NCI-H2107 treated with DMSO at 0.1 percent for 48 hours (cell line): ENCODE measurements at regions not wholly inside any gene's neighbourhood (a gene's known extent, or its start where the extent isn't known, plus 50 kb on each side); places are given as distances from the start of the nearest gene placed in this dataset.
"Not testable (repeated sequence)": the region's sequence is repeated elsewhere in the genome, so short reads cannot be mapped to it uniquely, and the experiment has no call there.

ENCODE experiments used
- DNase-seq: peaks from one replicate; lab custom pipeline; 2025; ENCODE audit not compliant: unreplicated experiment; lab: John Stamatoyannopoulos, UW

DNA sequence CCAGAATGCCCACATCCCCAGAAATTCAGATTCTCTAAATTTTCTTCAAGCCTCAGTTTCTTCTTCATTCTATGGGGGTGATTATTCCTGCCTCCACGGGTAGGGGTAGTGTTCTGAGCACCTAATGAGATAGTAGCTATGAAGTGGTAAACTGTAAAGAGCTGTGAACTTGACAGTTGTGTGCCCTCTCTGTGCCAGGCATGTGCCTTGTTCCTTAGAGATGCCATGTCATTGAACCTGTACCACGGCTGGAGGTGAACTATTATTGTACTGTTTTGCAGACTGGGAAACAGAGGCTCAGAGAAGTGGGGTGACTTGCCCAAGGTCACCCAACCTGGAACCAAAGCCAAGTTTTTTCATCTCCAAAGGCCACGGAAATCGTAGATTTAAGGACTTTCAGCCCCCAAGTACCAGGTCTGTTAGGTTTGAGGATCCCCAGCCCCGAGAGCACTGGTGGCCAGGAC lies 67.7 kb upstream of the SIRPA start:
- no peak for DNase-seq

GRCh38 chr20:1825938-1826445 lies 69.2 kb upstream of the SIRPA start:
- DNase-seq = no peak

DNA sequence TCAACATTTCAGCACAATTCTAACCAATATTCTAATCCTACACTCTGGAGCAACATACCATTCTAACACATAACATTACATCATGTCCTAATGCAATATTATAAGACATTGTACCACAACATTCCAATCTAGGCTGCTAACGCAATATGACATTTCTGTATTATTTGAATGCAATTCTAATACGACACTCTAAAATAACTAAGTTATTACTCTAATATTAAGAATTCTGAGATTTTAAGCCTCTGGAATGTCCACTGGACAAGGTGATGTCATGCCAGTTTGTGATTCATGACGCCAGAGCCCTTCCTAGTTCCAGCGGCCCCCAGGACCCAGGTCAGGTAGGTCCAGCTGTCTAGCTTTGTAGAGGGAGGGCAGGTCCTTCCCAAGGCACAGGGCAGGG lies 69.7 kb upstream of the SIRPA start:
- DNase-seq = no peak

GRCh38 chr20:1824834-1825233 lies 70.4 kb upstream of the SIRPA start:
- no peak for DNase-seq

DNA sequence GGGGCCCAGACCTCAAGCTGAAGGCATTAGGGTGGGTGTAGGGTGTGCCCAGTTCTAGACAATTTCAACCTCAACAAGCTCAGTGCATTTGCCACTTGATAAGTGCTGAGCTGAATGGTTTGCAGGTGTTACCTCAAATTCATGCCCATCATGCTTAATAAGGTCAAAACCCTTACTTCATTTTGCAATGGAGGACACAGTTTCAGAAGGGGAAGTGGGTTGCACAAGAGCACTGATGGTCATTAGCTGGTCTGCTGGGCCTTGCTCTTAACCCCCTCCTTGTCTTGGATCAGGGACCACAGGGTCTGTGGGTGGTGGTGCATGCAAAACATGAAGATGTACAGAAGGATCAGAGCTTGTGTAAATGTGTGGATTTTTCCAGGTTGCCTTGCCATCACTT lies 71.0 kb upstream of the SIRPA start:
- no peak for DNase-seq

GRCh38 chr20:1823450-1823844 lies 71.8 kb upstream of the SIRPA start:
- no peak for DNase-seq

GRCh38 chr20:1822564-1823449 lies 72.4 kb upstream of the SIRPA start:
- no peak for DNase-seq

- DNase-seq = no peak
These were observed 74.8 kb upstream of the SIRPA start for GRCh38 chr20:1820138-1821079.

DNA sequence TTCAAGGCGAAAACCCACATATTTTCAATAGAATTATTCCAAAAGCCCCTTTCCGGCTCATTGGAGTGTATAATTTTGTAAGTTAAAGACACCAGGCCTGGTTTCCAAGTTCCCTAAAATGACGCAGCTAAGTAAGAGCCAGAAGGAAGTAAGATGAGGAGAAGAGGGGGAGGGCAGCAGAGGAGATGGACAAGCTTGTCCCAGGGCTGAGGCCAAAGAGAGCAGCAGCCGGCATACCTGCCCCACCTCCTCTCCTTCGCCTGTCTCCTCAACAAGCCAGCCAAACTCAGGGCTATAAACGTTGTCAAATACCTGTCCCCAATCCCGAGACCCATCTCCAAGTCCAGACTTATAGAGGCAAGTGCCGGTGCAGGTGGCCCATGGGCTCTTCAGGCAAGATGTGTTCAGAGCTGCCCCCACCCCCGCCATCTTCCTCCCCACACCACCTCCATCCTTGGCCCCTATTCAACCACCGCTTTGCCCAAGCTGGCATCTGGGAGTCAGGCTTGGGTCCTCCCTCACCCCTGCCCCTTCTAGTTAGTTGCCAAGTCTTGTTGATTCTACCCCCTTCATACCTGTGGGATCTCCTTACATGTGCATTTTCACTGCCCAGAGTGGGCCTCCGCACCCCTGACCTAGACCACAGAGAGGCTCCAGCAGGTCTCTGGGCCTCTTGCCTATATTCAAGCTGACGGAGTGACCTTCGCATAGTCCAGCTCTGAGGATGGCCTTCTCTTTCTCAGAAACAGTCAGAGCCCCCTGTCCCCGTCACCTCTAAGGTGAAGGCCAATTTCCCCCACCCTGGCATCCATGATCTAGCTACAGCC lies 75.7 kb upstream of the SIRPA start:
- DNase-seq = no peak

- DNase-seq = no peak
These were observed 76.3 kb upstream of the SIRPA start for GRCh38 chr20:1818895-1819294.

- no peak for DNase-seq
These were observed 76.9 kb upstream of the SIRPA start for GRCh38 chr20:1818247-1818840.

DNA sequence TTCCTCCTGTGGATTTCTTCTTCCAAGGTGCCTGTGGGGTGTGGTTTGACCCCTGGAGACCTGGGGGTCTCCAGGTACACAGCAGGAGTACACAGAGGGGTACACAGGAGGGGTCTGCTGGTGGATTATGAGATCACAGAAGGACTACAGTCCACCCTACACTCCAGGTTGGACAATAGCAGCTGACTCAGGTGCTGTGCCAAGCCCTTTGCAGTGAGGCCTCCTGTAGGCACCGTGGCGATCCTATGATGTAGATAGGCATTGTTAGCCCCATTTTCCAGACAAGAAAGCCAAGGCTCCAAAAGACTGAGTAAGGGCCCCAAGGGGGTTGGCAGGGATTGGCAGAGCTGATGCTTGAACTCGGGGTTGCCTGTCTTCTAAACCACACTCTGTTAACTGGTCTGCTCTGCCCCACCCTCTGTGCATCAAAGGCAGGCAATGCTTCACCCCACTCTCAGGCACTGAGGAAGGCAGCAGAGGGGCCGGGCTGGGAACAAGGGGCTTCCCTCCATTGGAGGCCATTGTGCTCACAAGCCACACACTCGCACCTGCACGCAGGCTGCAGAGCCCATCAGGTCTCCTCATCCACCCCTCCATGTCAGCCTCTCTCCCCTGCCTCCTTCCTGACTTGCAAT lies 77.5 kb upstream of the SIRPA start:
- DNase-seq = no peak

GRCh38 chr20:1816384-1817381 lies 78.5 kb upstream of the SIRPA start:
- no peak for DNase-seq

- DNase-seq = no peak
These were observed 79.6 kb upstream of the SIRPA start for GRCh38 chr20:1815502-1816085.

GRCh38 chr20:1814861-1815260 lies 80.3 kb upstream of the SIRPA start:
- not testable (repeated sequence) for DNase-seq

- no peak for DNase-seq
These were observed 81.3 kb upstream of the SIRPA start for GRCh38 chr20:1813674-1814635.

- no peak for DNase-seq
These were observed 82.1 kb upstream of the SIRPA start for GRCh38 chr20:1813101-1813529.
